ENCODE measurements at regions not wholly inside any gene's neighbourhood (a gene's known extent, or its start where the extent isn't known, plus 50 kb on each side); places are given as distances from the start of the nearest gene placed in this dataset.

GRCh38 chr6:10101551-10102252 is 313.2 kb downstream of the TFAP2A start:
- no peak overlapping the region for H3K27ac ChIP-seq (ENCODE audit: low read depth in 1 of 2, low read length in 1 of 2)
- H3K4me3 ChIP-seq: no peak overlapping the region
- WGBS, 2 donors: 80 to 81% methylated on average over 4 of the region's 4 CpGs
- ATAC-seq (ENCODE audit: insufficient read depth, low FRiP score): no peak
- H3K27me3 ChIP-seq (ENCODE audit: control insufficient read depth in 3 of 3, insufficient read depth in 3 of 3, low read length in 2 of 3): no peaks in the 10 kb centered on the region
- TF ChIP-seq CTCF (IDR thresholded peaks at IDR 0.05; ENCODE audit: control extremely low read depth, extremely low read depth): no peak
- peaks cover 0 to 4% (median 0%) of the 10 kb centered on the region in 5 donors for H3K4me1 ChIP-seq (ENCODE audit: control insufficient read depth in 5 of 5, insufficient read depth in 5 of 5, low read length in 5 of 5)
- H3K9me3 ChIP-seq (ENCODE audit: control insufficient read depth in 4 of 4, insufficient read depth in 3 of 4, low read length in 3 of 4): peaks cover 0 to 3% (median 0%) of the 10 kb centered on the region in 4 donors
- no peaks in the 10 kb centered on the region for H3K36me3 ChIP-seq (ENCODE audit: control insufficient read depth in 4 of 4, insufficient read depth in 4 of 4, low read length in 4 of 4)
- H3K9ac ChIP-seq (ENCODE audit: insufficient read depth in 1 of 2, low read length in 2 of 2): no peak overlapping the region
- no peak for DNase-seq

- DNase-seq (peak in 2 of 3 donors; percentile 20 to 55), ATAC-seq (ENCODE audit: insufficient read depth, low FRiP score) (no peak)
- H3K9me3 ChIP-seq (ENCODE audit: control insufficient read depth in 4 of 4, insufficient read depth in 3 of 4, low read length in 3 of 4): peaks cover 0 to 3% (median 1%) of the 10 kb centered on the region in 4 donors
- H3K36me3 ChIP-seq (ENCODE audit: control insufficient read depth in 4 of 4, insufficient read depth in 4 of 4, low read length in 4 of 4): no peaks in the 10 kb centered on the region
- H3K27me3 ChIP-seq (ENCODE audit: control insufficient read depth in 3 of 3, insufficient read depth in 3 of 3, low read length in 2 of 3): peaks cover 0 to 3% (median 0%) of the 10 kb centered on the region in 3 donors
- peaks cover 0 to 4% (median 0%) of the 10 kb centered on the region in 5 donors for H3K4me1 ChIP-seq (ENCODE audit: control insufficient read depth in 5 of 5, insufficient read depth in 5 of 5, low read length in 5 of 5)
- H3K4me3 ChIP-seq: no peak overlapping the region
- WGBS, 2 donors: 37 to 47% methylated on average over 9 of the region's 9 CpGs
- H3K9ac ChIP-seq (ENCODE audit: insufficient read depth in 1 of 2, low read length in 2 of 2): no peak overlapping the region
- TF ChIP-seq CTCF (IDR thresholded peaks at IDR 0.05; ENCODE audit: control extremely low read depth, extremely low read depth): no peak
- no peak overlapping the region for H3K27ac ChIP-seq (ENCODE audit: low read depth in 1 of 2, low read length in 1 of 2)
Observed at GRCh38 chr6:10099529-10100140, 315.2 kb downstream of the TFAP2A start.

- 32 to 43% methylated on average over 27 of the region's 27 CpGs for WGBS, 2 donors
- peaks cover 0 to 3% (median 0%) of the 10 kb centered on the region in 3 donors for H3K27me3 ChIP-seq (ENCODE audit: control insufficient read depth in 3 of 3, insufficient read depth in 3 of 3, low read length in 2 of 3)
- peaks cover 0 to 4% (median 0%) of the 10 kb centered on the region in 5 donors for H3K4me1 ChIP-seq (ENCODE audit: control insufficient read depth in 5 of 5, insufficient read depth in 5 of 5, low read length in 5 of 5)
- H3K27ac ChIP-seq (ENCODE audit: low read depth in 1 of 2, low read length in 1 of 2): no peak overlapping the region
- H3K9ac ChIP-seq (ENCODE audit: insufficient read depth in 1 of 2, low read length in 2 of 2): no peak overlapping the region
- peak; percentile 15 to 23 (median 21) for DNase-seq
- H3K9me3 ChIP-seq (ENCODE audit: control insufficient read depth in 4 of 4, insufficient read depth in 3 of 4, low read length in 3 of 4): peaks cover 0 to 3% (median 1%) of the 10 kb centered on the region in 4 donors
- ATAC-seq (ENCODE audit: insufficient read depth, low FRiP score): no peak
- no peak overlapping the region for H3K4me3 ChIP-seq
- H3K36me3 ChIP-seq (ENCODE audit: control insufficient read depth in 4 of 4, insufficient read depth in 4 of 4, low read length in 4 of 4): no peaks in the 10 kb centered on the region
- TF ChIP-seq CTCF (IDR thresholded peaks at IDR 0.05; ENCODE audit: control extremely low read depth, extremely low read depth): no peak
Observed at GRCh38 chr6:10098756-10099528, 315.9 kb downstream of the TFAP2A start.
